ENCODE measurements at regions not wholly inside any gene's neighbourhood (a gene's known extent, or its start where the extent isn't known, plus 50 kb on each side); places are given as distances from the start of the nearest gene placed in this dataset.

- no peak overlapping the region for H3K4me3 ChIP-seq (ENCODE audit: low read depth, low read length, poor library complexity, severe bottlenecking)
- BruUV-seq (replicated peaks) = no TSS peak
- H3K9me3 ChIP-seq (ENCODE audit: low read depth, low read length, poor library complexity, severe bottlenecking) = no peaks in the 10 kb centered on the region
- POLR2A ChIA-PET (ENCODE audit: low non-redundant PET) = no interaction called here
- no peak for DNase-seq (ENCODE audit: low spot score)
- intact Hi-C loops (cut with micrococcal nuclease; ENCODE audit: unreplicated experiment) = no loop called here
- CTCF ChIA-PET = no interaction called here
- no peaks in the 10 kb centered on the region for H3K36me3 ChIP-seq (ENCODE audit: insufficient read depth, low read length, poor library complexity, severe bottlenecking)
- H3K4me1 ChIP-seq (ENCODE audit: insufficient read depth, low read length, poor library complexity, severe bottlenecking) = no peaks in the 10 kb centered on the region
- TF ChIP-seq CTCF (conservative IDR thresholded peaks at IDR 0.05; ENCODE audit: low read depth, low read length) (no peak), EZH2 (IDR thresholded peaks at IDR 0.05; ENCODE audit: borderline replicate concordance, low read depth, low read length, poor library complexity, severe bottlenecking) (no peak)
- no peaks in the 10 kb centered on the region for H3K27me3 ChIP-seq (replicated peaks; ENCODE audit: insufficient read depth, low read depth, low read length, poor library complexity)
- H3K27ac ChIP-seq (ENCODE audit: low read depth, low read length, poor library complexity, severe bottlenecking) = no peak overlapping the region
These were observed 565.1 kb upstream of the CCDC179 start for GRCh38 chr11:23425381-23425780.

GRCh38 chr11:23429569-23429968, 569.3 kb upstream of the CCDC179 start:
- POLR2A ChIA-PET (ENCODE audit: low non-redundant PET) = no interaction called here
- Histone ChIP-seq H3K9me3 (ENCODE audit: low read depth, low read length, poor library complexity, severe bottlenecking) (no peaks in the 10 kb centered on the region), H3K27ac (ENCODE audit: low read depth, low read length, poor library complexity, severe bottlenecking) (no peak overlapping the region), H3K27me3 (replicated peaks; ENCODE audit: insufficient read depth, low read depth, low read length, poor library complexity) (no peaks in the 10 kb centered on the region), H3K4me3 (ENCODE audit: low read depth, low read length, poor library complexity, severe bottlenecking) (no peak overlapping the region), H3K4me1 (ENCODE audit: insufficient read depth, low read length, poor library complexity, severe bottlenecking) (no peaks in the 10 kb centered on the region), H3K36me3 (ENCODE audit: insufficient read depth, low read length, poor library complexity, severe bottlenecking) (no peaks in the 10 kb centered on the region)
- CTCF ChIA-PET = no interaction called here
- no TSS peak for BruUV-seq (replicated peaks)
- intact Hi-C loops (cut with micrococcal nuclease; ENCODE audit: unreplicated experiment) = no loop called here
- TF ChIP-seq EZH2 (IDR thresholded peaks at IDR 0.05; ENCODE audit: borderline replicate concordance, low read depth, low read length, poor library complexity, severe bottlenecking) = no peak
- TF ChIP-seq CTCF (conservative IDR thresholded peaks at IDR 0.05; ENCODE audit: low read depth, low read length) = no peak
- DNase-seq (ENCODE audit: low spot score) = no peak

GRCh38 chr11:23453522-23453921, 593.2 kb upstream of the CCDC179 start:
- Histone ChIP-seq H3K27ac (ENCODE audit: low read depth, low read length, poor library complexity, severe bottlenecking) (no peak overlapping the region), H3K4me3 (ENCODE audit: low read depth, low read length, poor library complexity, severe bottlenecking) (no peak overlapping the region), H3K27me3 (replicated peaks; ENCODE audit: insufficient read depth, low read depth, low read length, poor library complexity) (no peaks in the 10 kb centered on the region), H3K36me3 (ENCODE audit: insufficient read depth, low read length, poor library complexity, severe bottlenecking) (no peaks in the 10 kb centered on the region), H3K9me3 (ENCODE audit: low read depth, low read length, poor library complexity, severe bottlenecking) (no peaks in the 10 kb centered on the region), H3K4me1 (ENCODE audit: insufficient read depth, low read length, poor library complexity, severe bottlenecking) (no peaks in the 10 kb centered on the region)
- TF ChIP-seq CTCF (conservative IDR thresholded peaks at IDR 0.05; ENCODE audit: low read depth, low read length) (no peak), EZH2 (IDR thresholded peaks at IDR 0.05; ENCODE audit: borderline replicate concordance, low read depth, low read length, poor library complexity, severe bottlenecking) (no peak)
- POLR2A ChIA-PET (ENCODE audit: low non-redundant PET) = no interaction called here
- intact Hi-C loops (cut with micrococcal nuclease; ENCODE audit: unreplicated experiment) = no loop called here
- DNase-seq (ENCODE audit: low spot score) = no peak
- CTCF ChIA-PET = no interaction called here
- BruUV-seq (replicated peaks) = no TSS peak
